D721Med (cell line): ENCODE measurements at regions not wholly inside any gene's neighbourhood (a gene's known extent, or its start where the extent isn't known, plus 50 kb on each side); places are given as distances from the start of the nearest gene placed in this dataset.

ENCODE experiments used
- DNase-seq: peaks from one replicate; pipeline ENCODE4 v3.0.0; 2011; ENCODE audit warnings: low spot score; ENCODE audit not compliant: insufficient read length
- FAIRE-seq: peaks from 2 replicates; lab custom pipeline; 2011; peaks lifted over from hg19 to GRCh38; lab: Jason Lieb, UNC
- TF ChIP-seq, protein P1 (sequence below): IDR thresholded peaks from 2 replicates; pipeline ENCODE4 v1.5.1; 2012; ENCODE audit warnings: mild to moderate bottlenecking, control low read depth; ENCODE audit not compliant: insufficient read depth; ENCODE audit errors: missing control alignments

GRCh38 chr14:34237677-34238076 is 224.4 kb downstream of the SPTSSA start:
- TF ChIP-seq, protein P1, sequence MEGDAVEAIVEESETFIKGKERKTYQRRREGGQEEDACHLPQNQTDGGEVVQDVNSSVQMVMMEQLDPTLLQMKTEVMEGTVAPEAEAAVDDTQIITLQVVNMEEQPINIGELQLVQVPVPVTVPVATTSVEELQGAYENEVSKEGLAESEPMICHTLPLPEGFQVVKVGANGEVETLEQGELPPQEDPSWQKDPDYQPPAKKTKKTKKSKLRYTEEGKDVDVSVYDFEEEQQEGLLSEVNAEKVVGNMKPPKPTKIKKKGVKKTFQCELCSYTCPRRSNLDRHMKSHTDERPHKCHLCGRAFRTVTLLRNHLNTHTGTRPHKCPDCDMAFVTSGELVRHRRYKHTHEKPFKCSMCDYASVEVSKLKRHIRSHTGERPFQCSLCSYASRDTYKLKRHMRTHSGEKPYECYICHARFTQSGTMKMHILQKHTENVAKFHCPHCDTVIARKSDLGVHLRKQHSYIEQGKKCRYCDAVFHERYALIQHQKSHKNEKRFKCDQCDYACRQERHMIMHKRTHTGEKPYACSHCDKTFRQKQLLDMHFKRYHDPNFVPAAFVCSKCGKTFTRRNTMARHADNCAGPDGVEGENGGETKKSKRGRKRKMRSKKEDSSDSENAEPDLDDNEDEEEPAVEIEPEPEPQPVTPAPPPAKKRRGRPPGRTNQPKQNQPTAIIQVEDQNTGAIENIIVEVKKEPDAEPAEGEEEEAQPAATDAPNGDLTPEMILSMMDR: no peak
- FAIRE-seq (no peak), DNase-seq (no peak)

DNA sequence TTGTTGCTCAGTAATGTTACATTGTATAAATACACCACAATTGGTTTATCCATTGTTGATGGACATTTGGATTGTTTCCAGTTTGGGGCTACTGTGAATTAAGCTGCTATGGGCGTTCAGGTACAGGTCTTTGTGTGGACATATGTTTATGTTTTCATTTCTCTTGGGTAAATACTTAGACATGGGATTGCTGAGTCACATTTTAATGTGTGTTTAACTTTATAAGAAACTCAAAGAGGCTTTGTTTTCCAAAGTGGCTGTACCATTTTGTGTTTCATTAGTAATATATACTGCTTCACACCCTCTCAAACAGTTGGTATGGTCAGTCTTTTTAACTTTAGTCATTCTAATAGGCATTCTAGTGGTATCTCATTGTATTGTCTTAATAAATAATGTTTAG is 225.0 kb downstream of the SPTSSA start:
- no peak for DNase-seq
- no peak for FAIRE-seq
- TF ChIP-seq, protein P1: no peak

GRCh38 chr14:34235643-34236300 is 226.3 kb downstream of the SPTSSA start:
- DNase-seq: no peak
- TF ChIP-seq, protein P1: no peak
- FAIRE-seq: no peak

DNA sequence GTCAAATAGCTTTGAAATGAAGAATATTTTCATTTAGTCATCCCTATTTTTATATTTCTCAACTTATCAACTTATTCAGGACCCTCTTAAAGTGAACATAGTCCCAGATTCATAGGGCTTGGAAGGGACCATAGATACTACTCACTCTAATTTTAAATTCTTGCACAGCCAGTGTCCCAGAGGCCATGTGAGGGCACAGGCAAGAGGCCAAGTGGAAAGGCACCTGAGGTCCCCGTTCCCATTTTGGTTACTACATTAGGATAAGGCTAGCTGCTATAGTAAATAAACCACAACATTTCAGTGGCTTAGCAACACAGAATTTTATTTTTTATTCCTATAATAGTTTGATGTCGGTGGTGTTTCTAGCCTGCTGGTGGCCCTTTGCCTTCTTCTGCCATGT is 227.8 kb downstream of the SPTSSA start:
- DNase-seq (no peak), FAIRE-seq (no peak)
- TF ChIP-seq, protein P1: no peak

GRCh38 chr14:34233619-34234018 is 228.4 kb downstream of the SPTSSA start:
- TF ChIP-seq, protein P1: no peak
- no peak for DNase-seq
- no peak for FAIRE-seq

DNA sequence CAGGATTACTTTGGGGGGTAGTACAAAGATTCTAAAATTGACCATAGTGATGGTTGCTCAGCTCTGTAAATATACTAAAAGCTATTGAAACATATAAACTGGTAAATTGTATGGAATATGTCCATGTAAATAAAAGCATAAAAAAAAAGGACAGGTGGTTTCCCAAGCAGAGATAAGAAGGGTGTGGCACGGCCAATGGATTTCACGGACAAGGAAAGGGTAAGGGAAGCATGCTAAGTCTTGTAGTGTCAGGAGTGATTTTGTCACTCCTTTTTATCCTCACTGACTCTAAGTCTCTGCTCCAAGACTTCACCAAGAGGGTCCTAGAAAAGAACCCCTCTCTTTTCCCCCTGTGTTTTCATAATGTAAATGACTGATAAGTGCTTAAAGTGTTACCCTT is 229.2 kb downstream of the SPTSSA start:
- FAIRE-seq: no peak

GRCh38 chr14:34231626-34232025 is 230.4 kb downstream of the SPTSSA start:
- no peak for DNase-seq
- FAIRE-seq: no peak
- TF ChIP-seq, protein P1: no peak

More for the DNA sequence above, 229.2 kb downstream of the SPTSSA start:
- no peak for DNase-seq
- TF ChIP-seq, protein P1: no peak
